GF-D8 (cell line): ENCODE measurements at regions not wholly inside any gene's neighbourhood (a gene's known extent, or its start where the extent isn't known, plus 50 kb on each side); places are given as distances from the start of the nearest gene placed in this dataset.
"Not testable (repeated sequence)": the region's sequence is repeated elsewhere in the genome, so short reads cannot be mapped to it uniquely, and the experiment has no call there.

ENCODE experiments used
- DNase-seq: peaks from one replicate; lab custom pipeline; 2025; lab: John Stamatoyannopoulos, UW

GRCh38 chr11:112617977-112618826 is 343.0 kb upstream of the NCAM1 start:
- DNase-seq, result no peak

- no peak for DNase-seq
Measured at GRCh38 chr11:112619106-112619505, 342.1 kb upstream of the NCAM1 start.

GRCh38 chr11:112620621-112621394 is 340.4 kb upstream of the NCAM1 start:
- no peak for DNase-seq

GRCh38 chr11:112623057-112623456 is 338.2 kb upstream of the NCAM1 start:
- no peak for DNase-seq

- no peak for DNase-seq
Measured at GRCh38 chr11:112624431-112624830, 336.8 kb upstream of the NCAM1 start.

GRCh38 chr11:112624971-112625370 is 336.2 kb upstream of the NCAM1 start:
- DNase-seq, result not testable (repeated sequence)

- no peak for DNase-seq
Measured at GRCh38 chr11:112625814-112626213, 335.4 kb upstream of the NCAM1 start.

GRCh38 chr11:112626731-112627130 is 334.5 kb upstream of the NCAM1 start:
- no peak for DNase-seq

GRCh38 chr11:112627588-112628045 is 333.6 kb upstream of the NCAM1 start:
- DNase-seq, result no peak

GRCh38 chr11:112628676-112629075 is 332.5 kb upstream of the NCAM1 start:
- no peak for DNase-seq

- no peak for DNase-seq
Measured at GRCh38 chr11:112630496-112630895, 330.7 kb upstream of the NCAM1 start.

GRCh38 chr11:112631333-112631732 is 329.9 kb upstream of the NCAM1 start:
- DNase-seq, result no peak

- no peak for DNase-seq
Measured at GRCh38 chr11:112632866-112633505, 328.2 kb upstream of the NCAM1 start.

- DNase-seq, result no peak
Measured at GRCh38 chr11:112634551-112634950, 326.7 kb upstream of the NCAM1 start.

- DNase-seq, result no peak
Measured at GRCh38 chr11:112634995-112635737, 326.1 kb upstream of the NCAM1 start.

- no peak for DNase-seq
Measured at GRCh38 chr11:112637076-112637475, 324.1 kb upstream of the NCAM1 start.

GRCh38 chr11:112637876-112638275 is 323.3 kb upstream of the NCAM1 start:
- DNase-seq, result no peak

GRCh38 chr11:112639469-112639868 is 321.8 kb upstream of the NCAM1 start:
- DNase-seq, result no peak

- no peak for DNase-seq
Measured at GRCh38 chr11:112643416-112643815, 317.8 kb upstream of the NCAM1 start.

- no peak for DNase-seq
Measured at GRCh38 chr11:112644410-112645131, 316.6 kb upstream of the NCAM1 start.

GRCh38 chr11:112649856-112650255 is 311.4 kb upstream of the NCAM1 start:
- no peak for DNase-seq
